OCI-LY7 (cell line): ENCODE measurements at regions not wholly inside any gene's neighbourhood (a gene's known extent, or its start where the extent isn't known, plus 50 kb on each side); places are given as distances from the start of the nearest gene placed in this dataset.
"Not testable (repeated sequence)": the region's sequence is repeated elsewhere in the genome, so short reads cannot be mapped to it uniquely, and the experiment has no call there.

ENCODE experiments used
- EZH2phosphoT487 ChIP-seq: fragments of 200-600 bp; sonication (generic); IDR thresholded peaks from 2 replicates; pipeline ENCODE4 v1.6.1; 2018; ENCODE audit warnings: low read depth, borderline replicate concordance, mild to moderate bottlenecking, mixed run types, antibody characterized with exemption, low read length, moderate library complexity, mixed read lengths
- TF ChIP-seq, protein P1 (sequence below): fragments of 200-600 bp; sonication (generic); conservative IDR thresholded peaks from 2 replicates; pipeline ENCODE4 v1.5.1; 2014; ENCODE audit warnings: mild to moderate bottlenecking, antibody characterized with exemption, low read length, moderate library complexity, mixed read lengths

DNA sequence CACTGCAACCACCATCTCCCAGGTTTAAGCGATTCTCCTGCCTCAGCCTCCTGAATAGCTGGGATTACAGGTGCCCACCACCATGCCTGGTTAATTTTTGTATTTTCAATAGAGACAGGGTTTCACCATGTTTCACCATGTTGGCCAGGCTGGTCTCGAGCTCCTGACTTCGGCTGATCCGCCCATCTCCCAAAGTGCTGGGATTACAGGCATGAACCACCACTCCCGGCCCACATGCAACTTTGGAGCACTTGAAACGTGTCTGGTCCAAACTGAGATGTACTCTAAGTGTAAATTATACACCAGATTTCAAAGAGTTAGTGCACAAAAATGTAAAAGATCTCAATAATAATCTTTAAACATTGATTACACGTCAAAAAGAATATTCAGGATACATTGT, 154.1 kb downstream of the RGS9 start:
- TF ChIP-seq, protein P1, sequence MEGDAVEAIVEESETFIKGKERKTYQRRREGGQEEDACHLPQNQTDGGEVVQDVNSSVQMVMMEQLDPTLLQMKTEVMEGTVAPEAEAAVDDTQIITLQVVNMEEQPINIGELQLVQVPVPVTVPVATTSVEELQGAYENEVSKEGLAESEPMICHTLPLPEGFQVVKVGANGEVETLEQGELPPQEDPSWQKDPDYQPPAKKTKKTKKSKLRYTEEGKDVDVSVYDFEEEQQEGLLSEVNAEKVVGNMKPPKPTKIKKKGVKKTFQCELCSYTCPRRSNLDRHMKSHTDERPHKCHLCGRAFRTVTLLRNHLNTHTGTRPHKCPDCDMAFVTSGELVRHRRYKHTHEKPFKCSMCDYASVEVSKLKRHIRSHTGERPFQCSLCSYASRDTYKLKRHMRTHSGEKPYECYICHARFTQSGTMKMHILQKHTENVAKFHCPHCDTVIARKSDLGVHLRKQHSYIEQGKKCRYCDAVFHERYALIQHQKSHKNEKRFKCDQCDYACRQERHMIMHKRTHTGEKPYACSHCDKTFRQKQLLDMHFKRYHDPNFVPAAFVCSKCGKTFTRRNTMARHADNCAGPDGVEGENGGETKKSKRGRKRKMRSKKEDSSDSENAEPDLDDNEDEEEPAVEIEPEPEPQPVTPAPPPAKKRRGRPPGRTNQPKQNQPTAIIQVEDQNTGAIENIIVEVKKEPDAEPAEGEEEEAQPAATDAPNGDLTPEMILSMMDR = not testable (repeated sequence)
- not testable (repeated sequence) for TF ChIP-seq EZH2phosphoT487
